SIG-M5 (cell line): ENCODE measurements at regions not wholly inside any gene's neighbourhood (a gene's known extent, or its start where the extent isn't known, plus 50 kb on each side); places are given as distances from the start of the nearest gene placed in this dataset.

Source experiments
- DNase-seq: peaks from one replicate; lab custom pipeline; 2025; lab: John Stamatoyannopoulos, UW

- DNase-seq: no peak
Measured at GRCh38 chr4:153076861-153077260, 127.4 kb upstream of the TRIM2 start.

DNA sequence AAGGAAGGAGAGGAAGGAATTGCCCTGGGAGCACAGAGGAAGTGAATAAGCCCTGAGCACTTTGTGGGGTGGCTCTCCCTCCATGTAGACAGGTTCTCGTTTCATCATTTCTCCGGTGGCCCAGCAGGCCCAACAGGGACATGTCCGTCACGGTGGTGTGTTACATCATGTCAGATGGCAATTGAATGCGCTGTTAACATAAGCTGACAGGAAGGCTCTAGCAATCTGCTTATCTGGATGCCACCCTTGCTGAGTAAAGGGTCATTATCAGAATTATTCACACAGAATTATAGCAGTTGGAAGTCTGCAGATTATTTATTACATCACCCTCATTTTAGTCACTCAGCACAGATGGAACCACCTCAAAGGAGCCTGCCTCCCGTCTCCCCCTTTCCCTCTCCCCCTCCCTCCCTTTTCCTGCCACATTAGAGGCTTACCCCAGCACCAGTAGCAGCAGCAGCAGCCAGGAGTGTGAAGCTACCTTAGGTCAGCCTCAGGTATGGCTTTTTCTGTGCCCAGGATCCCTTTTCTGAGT lies 124.3 kb upstream of the TRIM2 start:
- DNase-seq: no peak

GRCh38 chr4:153081006-153081580 lies 123.2 kb upstream of the TRIM2 start:
- no peak for DNase-seq

- no peak for DNase-seq
Measured at GRCh38 chr4:153081693-153082092, 122.5 kb upstream of the TRIM2 start.

- DNase-seq: no peak
Measured at GRCh38 chr4:153082322-153083301, 121.6 kb upstream of the TRIM2 start.

DNA sequence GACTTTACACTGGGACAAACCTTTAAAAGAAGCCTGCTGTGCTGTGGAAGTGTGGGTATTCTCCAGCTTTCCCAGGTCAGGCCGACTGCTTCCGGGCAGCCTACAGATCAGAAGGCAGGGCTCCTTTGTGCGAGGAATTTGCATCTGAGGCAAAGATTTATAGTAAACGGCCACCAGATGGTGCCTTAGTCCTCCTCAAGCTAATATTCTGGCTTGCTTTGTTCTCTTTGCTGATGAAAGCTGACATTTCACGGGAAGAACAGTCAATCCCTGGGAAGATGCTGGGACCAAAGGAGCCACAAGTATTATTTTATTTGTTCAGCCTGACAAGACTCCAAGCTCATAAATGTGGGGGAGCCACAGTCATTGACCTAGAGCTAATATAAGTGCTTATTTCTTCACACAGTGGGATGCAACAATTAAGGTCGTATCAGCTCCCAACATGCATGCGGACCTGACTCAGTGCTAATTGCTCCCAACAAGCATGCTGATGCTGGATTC lies 120.7 kb upstream of the TRIM2 start:
- DNase-seq: peak; percentile 1

DNA sequence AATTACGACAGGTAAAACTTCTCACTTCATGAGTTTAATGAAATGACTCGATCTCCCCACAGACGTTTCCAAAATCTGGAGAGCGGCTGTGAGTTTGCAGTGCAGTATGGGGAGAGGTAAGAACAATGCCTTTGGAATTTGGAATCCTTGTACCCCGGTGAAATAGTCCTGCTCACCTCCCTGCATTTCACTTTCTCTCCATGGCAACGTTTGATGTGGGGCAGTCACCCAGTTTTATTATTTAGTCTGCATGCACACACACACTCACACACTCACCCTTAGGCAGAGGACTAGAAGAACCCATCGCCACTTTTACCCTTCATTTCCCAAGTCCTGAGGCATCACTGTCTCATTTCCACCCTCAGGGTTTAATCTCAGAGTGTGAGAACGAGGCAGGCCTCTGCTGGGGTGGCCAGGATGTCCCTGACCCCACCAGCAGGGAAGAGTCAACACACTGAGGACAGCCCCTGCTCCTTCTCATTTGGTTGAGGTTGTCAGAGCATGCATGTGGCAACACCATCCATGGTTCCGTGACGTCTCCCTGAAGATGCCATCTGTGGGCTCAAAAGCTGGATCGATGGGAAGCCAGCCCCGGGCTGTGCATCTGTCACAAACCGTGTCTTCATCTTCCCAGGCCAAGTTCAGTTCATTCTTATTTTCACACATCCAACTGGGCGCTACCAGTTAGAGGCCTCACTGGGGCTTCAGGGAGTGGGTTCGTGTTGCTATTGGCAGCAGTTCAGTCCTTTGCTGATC lies 119.8 kb upstream of the TRIM2 start:
- no peak for DNase-seq

GRCh38 chr4:153084980-153085630 lies 119.1 kb upstream of the TRIM2 start:
- DNase-seq: no peak

DNA sequence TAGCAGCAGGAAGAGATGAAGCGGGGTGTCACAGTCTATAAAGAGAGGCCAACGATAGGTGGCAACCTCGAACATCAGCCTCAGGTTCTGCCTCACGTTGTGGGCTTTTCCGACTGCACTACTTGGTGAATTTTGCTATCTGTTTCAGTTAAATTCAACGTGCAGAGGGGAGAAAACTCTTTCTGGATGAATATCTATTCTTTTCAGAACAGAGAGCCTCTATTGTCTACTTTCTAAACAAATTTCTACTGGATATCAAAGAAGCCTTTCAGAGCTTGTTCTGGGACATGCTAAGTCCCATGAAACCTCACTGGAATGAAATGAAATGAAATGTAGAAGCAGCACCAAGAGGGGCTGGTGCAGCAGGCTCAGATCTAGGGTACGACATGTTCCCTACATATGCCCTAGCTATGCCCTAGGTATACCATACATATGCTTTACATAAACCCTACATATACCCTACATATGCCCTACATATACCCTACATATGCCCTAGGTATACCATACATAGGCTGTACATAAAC lies 116.5 kb upstream of the TRIM2 start:
- DNase-seq: no peak

DNA sequence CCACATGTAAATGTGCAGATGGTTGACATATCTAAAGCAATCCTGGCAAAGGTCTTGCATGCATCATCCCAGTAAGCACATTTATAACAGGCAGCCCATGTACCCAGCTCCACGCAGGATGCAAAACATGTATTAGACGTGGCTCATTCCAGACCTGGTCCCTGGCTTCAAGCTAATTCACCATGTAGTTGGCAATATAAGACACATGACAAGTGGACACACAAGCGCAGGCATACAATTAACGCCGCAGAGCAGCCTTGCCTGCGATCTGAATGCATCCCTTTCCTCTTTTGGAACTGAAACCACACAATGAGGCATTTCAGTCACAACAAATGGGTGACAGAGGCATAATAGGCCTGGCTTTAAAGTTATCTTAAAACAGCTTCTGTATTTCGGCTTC lies 114.5 kb upstream of the TRIM2 start:
- no peak for DNase-seq

DNA sequence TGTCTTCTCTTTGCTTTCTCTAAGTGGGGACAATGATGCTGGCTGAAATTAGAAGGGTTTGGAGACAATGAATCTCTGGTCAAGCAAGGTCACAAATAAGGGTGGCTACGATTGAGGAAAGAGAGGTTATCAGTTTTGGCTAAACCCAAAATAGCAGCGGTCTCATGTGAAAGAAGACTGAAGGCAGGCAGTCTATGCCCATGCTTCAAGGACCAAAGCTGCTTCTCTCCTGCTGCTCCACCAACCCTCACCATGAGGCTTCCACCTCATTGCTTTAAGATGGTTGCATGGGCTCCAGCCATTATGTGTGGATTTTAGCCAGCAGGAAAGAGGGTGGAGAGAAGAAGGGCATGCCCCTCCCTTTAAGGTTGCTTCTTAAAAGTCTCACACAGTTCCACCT lies 114.1 kb upstream of the TRIM2 start:
- no peak for DNase-seq

DNA sequence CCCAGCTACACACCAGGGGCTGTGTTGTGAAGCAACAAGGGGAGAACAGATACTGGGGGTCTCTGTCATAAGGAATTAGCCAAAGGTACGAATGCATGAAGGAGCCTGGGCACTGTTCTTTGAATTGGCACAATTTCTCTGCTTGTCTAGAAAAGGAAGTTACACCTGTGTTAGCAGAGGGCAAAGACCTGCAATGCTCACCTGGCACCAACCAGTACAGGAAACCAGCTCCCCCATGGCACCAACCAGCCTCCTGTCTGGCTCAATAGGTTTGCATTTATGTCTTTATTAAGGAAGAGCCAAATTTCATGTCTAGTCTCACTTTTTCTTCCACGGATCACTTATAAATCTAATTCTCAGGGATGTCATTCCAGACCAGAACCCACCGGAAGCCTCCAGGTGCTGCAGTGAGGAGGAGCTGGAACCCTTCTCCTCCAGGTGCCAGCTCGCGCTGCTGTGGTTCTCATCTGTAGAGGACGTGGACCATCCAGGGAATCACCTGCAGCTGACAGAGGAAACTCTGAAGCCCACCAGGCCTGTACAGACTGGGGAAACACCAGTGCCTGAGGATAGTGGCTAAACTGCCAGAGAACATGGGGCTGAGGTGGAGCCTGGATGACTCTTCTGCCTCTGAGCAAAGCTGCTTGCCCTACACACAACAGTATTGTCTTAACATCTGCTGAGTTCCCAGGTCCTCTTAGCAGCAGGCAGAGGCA lies 113.4 kb upstream of the TRIM2 start:
- DNase-seq: no peak

- no peak for DNase-seq
Measured at GRCh38 chr4:153093396-153093795, 110.8 kb upstream of the TRIM2 start.

GRCh38 chr4:153093802-153094201 lies 110.4 kb upstream of the TRIM2 start:
- DNase-seq: no peak

GRCh38 chr4:153094435-153094834 lies 109.8 kb upstream of the TRIM2 start:
- DNase-seq: no peak

- DNase-seq: no peak
Measured at GRCh38 chr4:153095448-153096204, 108.6 kb upstream of the TRIM2 start.

- DNase-seq: no peak
Measured at GRCh38 chr4:153096344-153096743, 107.9 kb upstream of the TRIM2 start.

GRCh38 chr4:153098427-153098826 lies 105.8 kb upstream of the TRIM2 start:
- DNase-seq: no peak

DNA sequence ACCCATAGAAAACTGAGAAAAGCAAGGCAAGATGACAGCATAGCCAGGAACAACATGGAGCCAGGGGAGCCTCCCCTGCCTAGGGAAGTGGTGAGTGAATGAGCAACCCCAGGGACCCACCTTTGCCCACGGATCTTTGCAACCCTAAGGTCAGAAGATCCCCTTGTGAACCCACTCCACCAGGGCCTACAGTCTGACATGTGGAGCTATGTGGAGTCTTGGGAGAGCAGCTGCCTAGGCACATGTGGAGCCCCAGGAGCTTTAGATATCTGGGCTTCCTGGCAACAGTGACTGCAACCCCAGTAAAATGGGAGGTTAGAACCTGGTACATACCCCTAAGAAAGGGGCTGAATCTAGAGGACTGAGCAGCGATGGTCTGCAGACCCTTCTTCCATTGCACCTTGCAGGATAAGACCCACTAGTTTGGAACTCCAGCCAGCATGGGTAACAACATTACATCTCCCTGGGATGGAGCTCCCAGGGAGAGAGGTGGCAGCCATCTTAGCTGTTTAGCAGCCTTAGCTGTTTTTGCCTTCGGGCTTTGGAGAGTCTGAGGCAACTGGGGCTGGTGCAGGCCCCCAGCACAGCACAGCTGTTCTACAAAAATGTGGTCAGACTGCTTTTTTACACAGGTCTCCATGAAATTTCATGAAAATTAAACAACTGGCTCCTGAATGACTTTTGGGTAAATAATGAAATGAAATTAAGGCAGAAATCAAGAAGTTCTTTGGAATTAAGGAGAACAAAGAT lies 104.7 kb upstream of the TRIM2 start:
- DNase-seq: no peak
